Prostate gland (tissue), 2 donors: ENCODE measurements at regions not wholly inside any gene's neighbourhood (a gene's known extent, or its start where the extent isn't known, plus 50 kb on each side); places are given as distances from the start of the nearest gene placed in this dataset.
"Not testable (repeated sequence)": the region's sequence is repeated elsewhere in the genome, so short reads cannot be mapped to it uniquely, and the experiment has no call there.

Experiments
- DNase-seq: peaks from one replicate; pipeline ENCODE4 v3.0.0-alpha.2; 2019; ENCODE audit warnings: low spot score
- H3K27ac ChIP-seq, 2 donors: fragments of 200-600 bp; sonication (generic); 2 replicates each; pipeline ENCODE4 v1.5.1; 2017 to 2019
- H3K27me3 ChIP-seq: fragments of 200-600 bp; sonication (generic); replicated peaks from 2 replicates; pipeline ENCODE4 v1.5.1; 2019; ENCODE audit not compliant: insufficient read depth
- H3K36me3 ChIP-seq, 2 donors: fragments of 200-600 bp; sonication (generic); 1 replicate in 1 of 2; 2 replicates in 1 of 2; pipeline versions ENCODE4 v1.5.1 to v1.8.1; 2017 to 2019
- H3K4me1 ChIP-seq: fragments of 200-600 bp; sonication (generic); replicated peaks from 2 replicates; pipeline ENCODE4 v1.5.1; 2019
- H3K4me3 ChIP-seq, 2 donors: fragments of 200-600 bp; sonication (generic); 2 replicates each; pipeline ENCODE4 v1.5.1; 2017 to 2019
- H3K9me3 ChIP-seq: fragments of 200-600 bp; sonication (generic); 2 replicates; pipeline ENCODE4 v1.5.1; 2017
- WGBS: methylation state at CpG from one replicate; pipeline ENCODE4 v1.1.5; 2018; 5-methylcytosine and 5-hydroxymethylcytosine counted together
- intact Hi-C: fragments of 100-400 bp; cut with DNase I; formaldehyde crosslinking; loops from one replicate; pipeline ENCODE4 v1.14.2; 2022

GRCh38 chr1:83395130-83395529 is 603.8 kb downstream of the TTLL7 start:
- DNase-seq, H3K36me3 ChIP-seq, H3K4me1 ChIP-seq, H3K27me3 ChIP-seq, H3K4me3 ChIP-seq, H3K27ac ChIP-seq, H3K9me3 ChIP-seq, intact Hi-C loops: not testable (repeated sequence)
- WGBS = 94% methylated on average over 5 of the region's 5 CpGs

GRCh38 chr1:83386946-83387345 is 612.0 kb downstream of the TTLL7 start:
- H3K4me1 ChIP-seq, H3K27ac ChIP-seq, H3K9me3 ChIP-seq, H3K36me3 ChIP-seq, intact Hi-C loops, H3K27me3 ChIP-seq, H3K4me3 ChIP-seq, DNase-seq: not testable (repeated sequence)
- WGBS = 75% methylated on average over 1 of the region's 1 CpG

- intact Hi-C loops, H3K9me3 ChIP-seq, H3K36me3 ChIP-seq, H3K4me3 ChIP-seq, DNase-seq, H3K27me3 ChIP-seq, H3K27ac ChIP-seq, H3K4me1 ChIP-seq: not testable (repeated sequence)
- whole genome bisulfite sequencing = no CpG with 5 or more reads among the region's 2 CpGs
Observed at GRCh38 chr1:83383107-83383506, 615.8 kb downstream of the TTLL7 start.

GRCh38 chr1:83373018-83373417 is 625.9 kb downstream of the TTLL7 start:
- H3K4me3 ChIP-seq, H3K9me3 ChIP-seq, intact Hi-C loops, H3K27me3 ChIP-seq, H3K27ac ChIP-seq, DNase-seq, H3K4me1 ChIP-seq, H3K36me3 ChIP-seq: not testable (repeated sequence)
- 100% methylated on average over 1 of the region's 1 CpG for WGBS

- H3K27ac ChIP-seq, H3K36me3 ChIP-seq, H3K4me3 ChIP-seq, intact Hi-C loops, H3K4me1 ChIP-seq, H3K9me3 ChIP-seq, DNase-seq, H3K27me3 ChIP-seq: not testable (repeated sequence)
- WGBS = 61% methylated on average over 3 of the region's 3 CpGs
Observed at GRCh38 chr1:83369853-83370252, 629.1 kb downstream of the TTLL7 start.

GRCh38 chr1:83365320-83365719 is 633.6 kb downstream of the TTLL7 start:
- WGBS = 93% methylated on average over 2 of the region's 2 CpGs
- not testable (repeated sequence) for H3K36me3 ChIP-seq, H3K9me3 ChIP-seq

GRCh38 chr1:83345375-83345774 is 653.6 kb downstream of the TTLL7 start:
- DNase-seq, H3K4me3 ChIP-seq, H3K4me1 ChIP-seq, H3K27ac ChIP-seq, H3K9me3 ChIP-seq, H3K36me3 ChIP-seq, intact Hi-C loops, H3K27me3 ChIP-seq: not testable (repeated sequence)
- WGBS = 86% methylated on average over 3 of the region's 3 CpGs

More at GRCh38 chr1:83365320-83365719, 633.6 kb downstream of the TTLL7 start:
- H3K27ac ChIP-seq, H3K4me1 ChIP-seq, H3K27me3 ChIP-seq, H3K4me3 ChIP-seq, DNase-seq, intact Hi-C loops: not testable (repeated sequence)

GRCh38 chr1:83343767-83344166 is 655.2 kb downstream of the TTLL7 start:
- H3K27ac ChIP-seq, H3K9me3 ChIP-seq, H3K36me3 ChIP-seq, H3K27me3 ChIP-seq, H3K4me3 ChIP-seq, DNase-seq, intact Hi-C loops, H3K4me1 ChIP-seq: not testable (repeated sequence)
- WGBS = 56% methylated on average over 6 of the region's 6 CpGs

GRCh38 chr1:83342995-83343394 is 655.9 kb downstream of the TTLL7 start:
- H3K9me3 ChIP-seq, H3K27ac ChIP-seq, intact Hi-C loops, H3K36me3 ChIP-seq, H3K27me3 ChIP-seq, H3K4me3 ChIP-seq, DNase-seq, H3K4me1 ChIP-seq: not testable (repeated sequence)

- H3K9me3 ChIP-seq, intact Hi-C loops, DNase-seq, H3K36me3 ChIP-seq, H3K27ac ChIP-seq, H3K4me1 ChIP-seq, H3K27me3 ChIP-seq, H3K4me3 ChIP-seq: not testable (repeated sequence)
- WGBS = no CpG with 5 or more reads among the region's 1 CpG
Observed at GRCh38 chr1:83332308-83332707, 666.6 kb downstream of the TTLL7 start.
